ENCODE measurements at regions not wholly inside any gene's neighbourhood (a gene's known extent, or its start where the extent isn't known, plus 50 kb on each side); places are given as distances from the start of the nearest gene placed in this dataset.

- H3K27ac ChIP-seq (replicated peaks), result no peak overlapping the region
- DNase-seq (ENCODE audit: low read depth in 1 of 2, low spot score in 1 of 2), result no peak
- TF ChIP-seq REST (IDR thresholded peaks at IDR 0.05; ENCODE audit: insufficient replicate concordance, low read depth), result no peak
- TF ChIP-seq GABPA (IDR thresholded peaks at IDR 0.05; ENCODE audit: low read depth), result no peak
- TF ChIP-seq POLR2AphosphoS5 (IDR thresholded peaks at IDR 0.05; ENCODE audit: low read depth), result no peak
- no peak for TF ChIP-seq CTCF (IDR thresholded peaks at IDR 0.05; ENCODE audit: insufficient read depth, low read length)
- TF ChIP-seq SPI1 (IDR thresholded peaks at IDR 0.05; ENCODE audit: borderline replicate concordance, low read depth), result no peak
- peaks cover 28% of the 10 kb centered on the region for H3K27me3 ChIP-seq (ENCODE audit: insufficient read depth, poor library complexity, severe bottlenecking)
- no peak overlapping the region for H3K4me3 ChIP-seq (replicated peaks; ENCODE audit: insufficient read depth, low read length)
Measured at GRCh38 chr6:44005507-44005903, 121.7 kb downstream of the MRPL14 start.

GRCh38 chr6:44004625-44005506 is 122.4 kb downstream of the MRPL14 start:
- H3K4me3 ChIP-seq (replicated peaks; ENCODE audit: insufficient read depth, low read length), result no peak overlapping the region

GRCh38 chr6:44004136-44004535 is 123.1 kb downstream of the MRPL14 start:
- DNase-seq (ENCODE audit: low read depth in 1 of 2, low spot score in 1 of 2), result no peak
- no peak overlapping the region for H3K4me3 ChIP-seq (replicated peaks; ENCODE audit: insufficient read depth, low read length)
- peaks cover 28% of the 10 kb centered on the region for H3K27me3 ChIP-seq (ENCODE audit: insufficient read depth, poor library complexity, severe bottlenecking)
- no peak overlapping the region for H3K27ac ChIP-seq (replicated peaks)
- TF ChIP-seq POLR2AphosphoS5 (IDR thresholded peaks at IDR 0.05; ENCODE audit: low read depth) (no peak), CTCF (IDR thresholded peaks at IDR 0.05; ENCODE audit: insufficient read depth, low read length) (no peak), SPI1 (IDR thresholded peaks at IDR 0.05; ENCODE audit: borderline replicate concordance, low read depth) (no peak), REST (IDR thresholded peaks at IDR 0.05; ENCODE audit: insufficient replicate concordance, low read depth) (no peak), GABPA (IDR thresholded peaks at IDR 0.05; ENCODE audit: low read depth) (no peak)

More at GRCh38 chr6:44004625-44005506, 122.4 kb downstream of the MRPL14 start:
- TF ChIP-seq GABPA (IDR thresholded peaks at IDR 0.05; ENCODE audit: low read depth), result no peak
- peak; percentile 67 for TF ChIP-seq CTCF (IDR thresholded peaks at IDR 0.05; ENCODE audit: insufficient read depth, low read length)
- Histone ChIP-seq H3K27ac (replicated peaks) (no peak overlapping the region), H3K27me3 (ENCODE audit: insufficient read depth, poor library complexity, severe bottlenecking) (peaks cover 28% of the 10 kb centered on the region)
- DNase-seq (ENCODE audit: low read depth in 1 of 2, low spot score in 1 of 2), result peak in 1 of 2 experiments; percentile 36
